CD14-positive monocyte (primary cell): ENCODE measurements at regions not wholly inside any gene's neighbourhood (a gene's known extent, or its start where the extent isn't known, plus 50 kb on each side); places are given as distances from the start of the nearest gene placed in this dataset.

ENCODE experiments used
- DNase-seq, 3 donors: peaks; one replicate each; pipeline ENCODE4 v3.0.0-alpha.2; 2011 to 2022
- H2AFZ ChIP-seq: 2 replicates; pipeline ENCODE4 v1.6.0; 2012; ENCODE audit warnings: mild to moderate bottlenecking, low read depth, low read length, inconsistent platforms; ENCODE audit not compliant: insufficient read depth, poor library complexity, severe bottlenecking
- H3K27ac ChIP-seq, 2 donors: 1 replicate in 1 of 2; 2 replicates in 1 of 2; pipeline ENCODE4 v1.5.1; 2012 to 2013; ENCODE audit warnings: low read length in 2 of 2, control low read depth in 1 of 2, inconsistent platforms in 1 of 2, low read depth in 1 of 2, mild to moderate bottlenecking in 1 of 2
- H3K27me3 ChIP-seq, 2 donors: one replicate each; pipeline versions ENCODE4 v1.6.0 to v1.6.1; 2011 to 2013; ENCODE audit warnings: low read length in 2 of 2; ENCODE audit not compliant: control insufficient read depth in 2 of 2, insufficient read depth in 2 of 2
- H3K36me3 ChIP-seq, 2 donors: replicated peaks in 1 of 2; 1 replicate in 1 of 2; 2 replicates in 1 of 2; pipeline versions ENCODE4 v1.5.1 to v1.6.1; 2012 to 2013; ENCODE audit warnings: low read length in 2 of 2, control low read depth in 1 of 2, inconsistent platforms in 1 of 2, mild to moderate bottlenecking in 1 of 2; ENCODE audit not compliant: insufficient read depth in 2 of 2, control insufficient read depth in 1 of 2
- H3K4me1 ChIP-seq, 2 donors: 1 replicate in 1 of 2; 2 replicates in 1 of 2; pipeline versions ENCODE4 v1.5.1 to v1.6.1; 2012 to 2013; ENCODE audit warnings: low read length in 2 of 2, control low read depth in 1 of 2, inconsistent platforms in 1 of 2, mild to moderate bottlenecking in 1 of 2, moderate library complexity in 1 of 2; ENCODE audit not compliant: insufficient read depth in 2 of 2, control insufficient read depth in 1 of 2
- H3K4me2 ChIP-seq: replicated peaks from 2 replicates; pipeline ENCODE3; 2012; ENCODE audit warnings: low read length, moderate library complexity, mild to moderate bottlenecking; ENCODE audit not compliant: poor library complexity, severe bottlenecking; ENCODE audit errors: extremely low read depth
- H3K4me3 ChIP-seq, 3 experiments: fragments of 200-600 bp in 1 of 3; sonication (generic) in 1 of 3; replicated peaks in 1 of 3; 1 replicate in 2 of 3; 2 replicates in 1 of 3; pipeline ENCODE4 v1.5.1; 2011 to 2013; ENCODE audit warnings: low read length in 3 of 3, mild to moderate bottlenecking in 3 of 3, control low read depth in 2 of 3, low read depth in 2 of 3, inconsistent platforms in 1 of 3, moderate library complexity in 1 of 3
- H3K79me2 ChIP-seq: 2 replicates; pipeline ENCODE4 v1.6.0; 2012; ENCODE audit warnings: mild to moderate bottlenecking, control low read depth, inconsistent platforms, low read length, moderate library complexity; ENCODE audit not compliant: insufficient read depth
- H3K9ac ChIP-seq: 2 replicates; pipeline ENCODE4 v1.6.0; 2017; ENCODE audit warnings: low read length, mild to moderate bottlenecking; ENCODE audit not compliant: insufficient read depth, poor library complexity, severe bottlenecking
- H3K9me3 ChIP-seq, 2 donors: replicated peaks in 1 of 2; 1 replicate in 1 of 2; 2 replicates in 1 of 2; pipeline versions ENCODE4 v1.5.1 to v1.6.1; 2012 to 2013; ENCODE audit warnings: low read length in 2 of 2, control low read depth in 1 of 2; ENCODE audit not compliant: control insufficient read depth in 1 of 2, insufficient read depth in 1 of 2
- H4K20me1 ChIP-seq: 2 replicates; pipeline ENCODE4 v1.6.0; 2012; ENCODE audit warnings: mild to moderate bottlenecking, low read length, control low read depth, moderate library complexity; ENCODE audit not compliant: insufficient read depth
- H3K27ac Mint-ChIP-seq, 7 donors: one replicate each; pipeline ENCODE4 v1.8.0; 2020; ENCODE audit warnings: mild to moderate bottlenecking in 7 of 7, mixed read lengths in 7 of 7, moderate library complexity in 6 of 7, inconsistent platforms in 2 of 7
- H3K27me3 Mint-ChIP-seq, 3 donors: one replicate each; pipeline ENCODE4 v1.8.0; 2021 to 2022; ENCODE audit warnings: low read depth in 3 of 3, mild to moderate bottlenecking in 3 of 3, mixed read lengths in 3 of 3, moderate library complexity in 3 of 3, inconsistent platforms in 1 of 3
- H3K36me3 Mint-ChIP-seq, 2 donors: one replicate each; pipeline ENCODE4 v1.8.0; 2020; ENCODE audit warnings: mixed read lengths in 2 of 2, inconsistent platforms in 1 of 2, mild to moderate bottlenecking in 1 of 2
- H3K4me1 Mint-ChIP-seq: one replicate; pipeline ENCODE4 v1.8.0; 2020; ENCODE audit warnings: mild to moderate bottlenecking, mixed read lengths
- H3K4me3 Mint-ChIP-seq, 2 donors: one replicate each; pipeline ENCODE4 v1.8.0; 2020; ENCODE audit warnings: mild to moderate bottlenecking in 2 of 2, mixed read lengths in 2 of 2, moderate library complexity in 1 of 2
- H3K9me3 Mint-ChIP-seq, 7 donors: one replicate each; pipeline ENCODE4 v1.8.0; 2020 to 2022; ENCODE audit warnings: mixed read lengths in 7 of 7, mild to moderate bottlenecking in 6 of 7, moderate library complexity in 6 of 7, inconsistent platforms in 2 of 7
- WGBS: methylation state at CpG from one replicate; pipeline ENCODE4 v1.1.5; 2013; ENCODE audit warnings: missing lambda C conversion rate; ENCODE audit not compliant: insufficient coverage; 5-methylcytosine and 5-hydroxymethylcytosine counted together
- intact Hi-C, 2 donors: fragments of 100-400 bp; cut with micrococcal nuclease; formaldehyde crosslinking; loops; one replicate each; pipeline versions ENCODE4 v1.15.0 to v1.15.1; 2023
- TF ChIP-seq, protein P1 (sequence below): fragments of 200-600 bp; IDR thresholded peaks from one replicate; pipeline ENCODE4 v1.8.0; 2022; ENCODE audit warnings: antibody characterized with exemption, mild to moderate bottlenecking

DNA sequence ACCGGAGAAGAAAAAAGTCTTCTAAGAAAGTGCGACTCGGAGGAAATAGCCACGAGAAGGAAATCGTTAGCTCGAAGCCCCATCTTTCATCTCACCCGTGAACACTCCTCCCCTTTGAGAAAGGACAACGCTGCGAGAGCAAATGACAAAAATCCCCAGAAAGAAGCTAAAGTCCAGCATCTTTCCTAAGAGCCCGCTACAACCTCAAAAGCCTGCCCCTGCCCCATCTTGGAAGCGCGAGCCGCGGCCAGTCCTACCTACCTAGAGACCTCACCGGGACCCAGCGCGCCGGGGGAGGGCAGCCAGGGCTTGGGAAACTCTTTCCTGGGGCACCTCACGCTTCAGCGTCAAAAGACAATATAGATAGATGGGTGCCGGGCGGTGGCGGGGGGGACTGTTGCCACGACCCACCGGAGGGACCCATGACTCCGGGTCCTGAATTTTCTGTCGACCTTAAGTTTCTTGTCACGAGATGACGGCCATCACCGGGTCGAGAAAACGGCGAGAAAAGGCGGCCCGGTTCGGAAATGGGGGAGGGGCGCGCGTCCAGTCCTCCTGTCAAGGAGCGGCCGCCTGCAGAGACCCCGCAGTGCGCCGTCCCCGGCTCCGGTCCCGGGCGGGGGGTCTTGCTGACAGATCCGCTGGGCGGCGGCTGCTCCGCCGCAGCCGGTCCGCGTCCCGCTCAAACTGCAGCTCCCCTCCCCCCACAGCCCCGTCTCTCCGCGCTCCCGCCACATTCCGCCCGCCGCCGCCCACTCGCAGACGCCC lies 65.9 kb downstream of the KCNRG start:
- Histone ChIP-seq H2AFZ (peak overlapping the region; percentile 77), H3K36me3 (no peaks in the 10 kb centered on the region), H4K20me1 (peaks cover 90% of the 10 kb centered on the region), H3K9ac (peak overlapping the region; percentile 72), H3K27me3 (no peaks in the 10 kb centered on the region), H3K27ac (peak overlapping the region; percentile 80 to 85), H3K4me3 (peak overlapping the region; percentile 79 to 94 (median 91)), H3K9me3 (no peaks in the 10 kb centered on the region), H3K4me2 (peak overlapping the region; percentile 86), H3K79me2 (peaks cover 100% of the 10 kb centered on the region), H3K4me1 (peaks cover 49 to 74% of the 10 kb centered on the region in 2 donors)
- intact Hi-C loops: loop anchor here (2.0 to 10.0 kb wide), 5 partner anchors 42 to 834 kb away; partner anchors contain the start of gene TRIM13 (in 1 of the 2)
- peak overlapping the region; percentile 99 to 100 for H3K4me3 Mint-ChIP-seq
- TF ChIP-seq, protein P1, sequence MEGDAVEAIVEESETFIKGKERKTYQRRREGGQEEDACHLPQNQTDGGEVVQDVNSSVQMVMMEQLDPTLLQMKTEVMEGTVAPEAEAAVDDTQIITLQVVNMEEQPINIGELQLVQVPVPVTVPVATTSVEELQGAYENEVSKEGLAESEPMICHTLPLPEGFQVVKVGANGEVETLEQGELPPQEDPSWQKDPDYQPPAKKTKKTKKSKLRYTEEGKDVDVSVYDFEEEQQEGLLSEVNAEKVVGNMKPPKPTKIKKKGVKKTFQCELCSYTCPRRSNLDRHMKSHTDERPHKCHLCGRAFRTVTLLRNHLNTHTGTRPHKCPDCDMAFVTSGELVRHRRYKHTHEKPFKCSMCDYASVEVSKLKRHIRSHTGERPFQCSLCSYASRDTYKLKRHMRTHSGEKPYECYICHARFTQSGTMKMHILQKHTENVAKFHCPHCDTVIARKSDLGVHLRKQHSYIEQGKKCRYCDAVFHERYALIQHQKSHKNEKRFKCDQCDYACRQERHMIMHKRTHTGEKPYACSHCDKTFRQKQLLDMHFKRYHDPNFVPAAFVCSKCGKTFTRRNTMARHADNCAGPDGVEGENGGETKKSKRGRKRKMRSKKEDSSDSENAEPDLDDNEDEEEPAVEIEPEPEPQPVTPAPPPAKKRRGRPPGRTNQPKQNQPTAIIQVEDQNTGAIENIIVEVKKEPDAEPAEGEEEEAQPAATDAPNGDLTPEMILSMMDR: no peak
- H3K4me1 Mint-ChIP-seq: peaks cover 50% of the 10 kb centered on the region
- no peaks in the 10 kb centered on the region for H3K27me3 Mint-ChIP-seq
- peak in 2 of 3 donors; percentile 5 to 40 for DNase-seq
- no peaks in the 10 kb centered on the region for H3K9me3 Mint-ChIP-seq
- WGBS: under 1% methylated on average over 53 of the region's 67 CpGs
- peaks cover 7% of the 10 kb centered on the region in 2 donors for H3K36me3 Mint-ChIP-seq
- peak overlapping the region; percentile 90 to 98 (median 95) for H3K27ac Mint-ChIP-seq

DNA sequence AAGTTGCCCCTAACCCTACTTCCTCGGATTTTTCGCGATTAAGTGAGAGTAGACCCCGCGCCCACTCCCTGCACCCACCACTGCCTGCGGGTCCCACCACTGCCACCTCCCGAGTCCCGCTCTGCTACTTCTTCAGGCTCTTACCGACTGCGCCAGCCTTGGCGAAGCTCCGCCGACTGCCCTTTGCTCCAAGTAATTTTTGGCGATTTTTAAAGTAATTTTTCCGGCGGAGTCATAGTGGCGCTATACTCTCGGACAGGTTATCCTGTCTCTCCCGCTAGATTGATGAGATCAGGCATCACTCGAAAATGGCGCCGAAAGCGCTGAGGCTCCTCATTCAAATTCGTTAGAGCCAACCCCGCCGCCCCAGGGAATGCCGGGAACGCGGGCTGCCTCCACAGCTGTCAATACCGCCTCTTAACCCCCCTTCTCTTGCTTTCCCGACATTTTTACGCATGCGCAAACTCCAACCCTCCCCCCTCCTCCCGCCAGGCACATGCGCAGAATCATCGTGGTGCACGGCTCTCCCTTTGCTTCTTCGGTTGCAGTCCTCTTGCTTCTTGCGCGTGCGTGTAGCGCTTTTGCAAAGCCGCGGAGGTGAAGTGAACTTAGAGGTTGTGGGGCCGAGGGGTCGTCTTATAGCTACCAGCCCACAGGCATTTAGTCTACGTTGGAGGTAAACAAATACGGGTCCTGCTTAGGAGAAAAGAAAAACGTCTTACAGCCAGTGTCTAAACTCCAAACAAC lies 66.6 kb downstream of the KCNRG start:
- H3K9me3 Mint-ChIP-seq: no peaks in the 10 kb centered on the region
- H3K4me3 Mint-ChIP-seq: peak overlapping the region; percentile 99 to 100
- H3K4me2 ChIP-seq: peak overlapping the region; percentile 86
- peak overlapping the region; percentile 90 to 98 (median 95) for H3K27ac Mint-ChIP-seq
- intact Hi-C loops: loop anchor here (2.0 to 10.0 kb wide), 6 partner anchors 41 to 833 kb away; partner anchors contain the start of gene TRIM13 (in 1 of the 2)
- peaks cover 9 to 11% of the 10 kb centered on the region in 2 donors for H3K36me3 Mint-ChIP-seq
- peak overlapping the region; percentile 80 to 85 for H3K27ac ChIP-seq
- peak overlapping the region; percentile 77 for H2AFZ ChIP-seq
- peaks cover 100% of the 10 kb centered on the region for H3K79me2 ChIP-seq
- peak overlapping the region; percentile 79 to 94 (median 91) for H3K4me3 ChIP-seq
- H3K36me3 ChIP-seq: peaks cover 0 to 5% of the 10 kb centered on the region in 2 donors
- peaks cover 50% of the 10 kb centered on the region for H3K4me1 Mint-ChIP-seq
- no peaks in the 10 kb centered on the region for H3K27me3 Mint-ChIP-seq
- peak overlapping the region; percentile 72 for H3K9ac ChIP-seq
- peaks cover 90% of the 10 kb centered on the region for H4K20me1 ChIP-seq
- peaks cover 49 to 74% of the 10 kb centered on the region in 2 donors for H3K4me1 ChIP-seq
- WGBS: under 1% methylated on average over 45 of the region's 49 CpGs
- peak; percentile 97 to 99 (median 97) for DNase-seq
- no peaks in the 10 kb centered on the region for H3K9me3 ChIP-seq
- TF ChIP-seq, protein P1: no peak
- no peaks in the 10 kb centered on the region for H3K27me3 ChIP-seq
